WTC11 (cell line): ENCODE measurements at regions not wholly inside any gene's neighbourhood (a gene's known extent, or its start where the extent isn't known, plus 50 kb on each side); places are given as distances from the start of the nearest gene placed in this dataset.

Source experiments
- ATAC-seq: fragments of 200-7000 bp; cut with Tn5 transposase; 2 replicates; pipeline ENCODE4 v1.10.0; 2021; ENCODE audit warnings: mild to moderate bottlenecking, moderate library complexity
- CTCF ChIA-PET: fragments of 300-600 bp; sonication (Branson Sonifier 250); formaldehyde crosslinking; loops from one replicate; lab custom pipeline; 2021; ENCODE audit warnings: antibody characterized with exemption; lab: Charles Lee
- POLR2A ChIA-PET: fragments of 350-600 bp; sonication (Branson Sonifier 250); formaldehyde crosslinking; loops from one replicate; lab custom pipeline; 2021; ENCODE audit warnings: antibody characterized with exemption; lab: Charles Lee
- DNase-seq: peaks from one replicate; pipeline ENCODE4 v3.0.0; 2021; ENCODE audit warnings: low spot score
- H3K27ac Mint-ChIP-seq: 2 replicates; pipeline ENCODE4 v1.8.0; 2021; ENCODE audit warnings: mixed read lengths
- H3K27me3 Mint-ChIP-seq: 2 replicates; pipeline ENCODE4 v1.8.0; 2021; ENCODE audit warnings: low read depth, mild to moderate bottlenecking, moderate library complexity, mixed read lengths
- H3K36me3 Mint-ChIP-seq: 2 replicates; pipeline ENCODE4 v1.8.0; 2021; ENCODE audit warnings: mixed read lengths
- H3K4me1 Mint-ChIP-seq: 2 replicates; pipeline ENCODE4 v1.8.0; 2022; ENCODE audit warnings: mixed read lengths
- H3K4me3 Mint-ChIP-seq: 2 replicates; pipeline ENCODE4 v1.8.0; 2021; ENCODE audit warnings: mild to moderate bottlenecking, moderate library complexity, mixed read lengths
- H3K9me3 Mint-ChIP-seq: 2 replicates; pipeline ENCODE4 v1.8.0; 2021; ENCODE audit warnings: mixed read lengths
- ATF6 ChIP-seq: sonication (generic); formaldehyde crosslinking; IDR thresholded peaks from 2 replicates; pipeline ENCODE4 v1.8.1; 2023; ENCODE audit warnings: mild to moderate bottlenecking, missing genetic modification reagents
- CREB1 ChIP-seq: sonication (generic); formaldehyde crosslinking; IDR thresholded peaks from 2 replicates; pipeline ENCODE4 v1.8.0; 2023; ENCODE audit warnings: mild to moderate bottlenecking, missing genetic modification reagents
- CTCF ChIP-seq: fragments of 200-600 bp; IDR thresholded peaks from 2 replicates; pipeline ENCODE4 v1.8.0; 2022; ENCODE audit warnings: antibody characterized with exemption
- E2F1 ChIP-seq: sonication (generic); formaldehyde crosslinking; IDR thresholded peaks from 2 replicates; pipeline ENCODE4 v1.8.0; 2022; ENCODE audit warnings: mild to moderate bottlenecking, missing genetic modification reagents
- FOXP4 ChIP-seq: sonication (generic); formaldehyde crosslinking; IDR thresholded peaks from 2 replicates; pipeline ENCODE4 v1.8.0; 2022; ENCODE audit warnings: mild to moderate bottlenecking, missing genetic modification reagents
- PRRX2 ChIP-seq: fragments of 250-450 bp; sonication (Bioruptor Pico); IDR thresholded peaks from 2 replicates; pipeline ENCODE4 v1.8.0; 2021; ENCODE audit warnings: mild to moderate bottlenecking
- RELA ChIP-seq: sonication (generic); formaldehyde crosslinking; IDR thresholded peaks from 2 replicates; pipeline ENCODE4 v1.8.1; 2022; ENCODE audit warnings: missing genetic modification reagents, mild to moderate bottlenecking, borderline replicate concordance
- SMAD3 ChIP-seq: sonication (generic); formaldehyde crosslinking; IDR thresholded peaks from 2 replicates; pipeline ENCODE4 v1.8.0; 2022; ENCODE audit warnings: missing genetic modification reagents, mild to moderate bottlenecking, borderline replicate concordance
- SMAD4 ChIP-seq: sonication (generic); formaldehyde crosslinking; IDR thresholded peaks from 2 replicates; pipeline ENCODE4 v1.8.0; 2022; ENCODE audit warnings: mild to moderate bottlenecking, missing genetic modification reagents
- SOX15 ChIP-seq: fragments of 250-450 bp; sonication (Bioruptor Pico); IDR thresholded peaks from 2 replicates; pipeline ENCODE4 v1.9.0; 2021; ENCODE audit warnings: mild to moderate bottlenecking
- TEAD1 ChIP-seq: sonication (generic); formaldehyde crosslinking; IDR thresholded peaks from 2 replicates; pipeline ENCODE4 v1.8.0; 2022; ENCODE audit warnings: mild to moderate bottlenecking, missing genetic modification reagents
- TEAD4 ChIP-seq: sonication (generic); formaldehyde crosslinking; IDR thresholded peaks from 2 replicates; pipeline ENCODE4 v1.8.0; 2022; ENCODE audit warnings: mild to moderate bottlenecking, missing genetic modification reagents
- ZBTB21 ChIP-seq: sonication (generic); formaldehyde crosslinking; IDR thresholded peaks from 2 replicates; pipeline ENCODE4 v1.8.1; 2023; ENCODE audit warnings: mild to moderate bottlenecking, missing genetic modification reagents, borderline replicate concordance
- ZBTB43 ChIP-seq: sonication (generic); formaldehyde crosslinking; IDR thresholded peaks from 2 replicates; pipeline ENCODE4 v1.8.1; 2023; ENCODE audit warnings: mild to moderate bottlenecking, missing genetic modification reagents
- ZNF138 ChIP-seq: sonication (generic); formaldehyde crosslinking; conservative IDR thresholded peaks from 2 replicates; pipeline ENCODE4 v1.8.1; 2022; ENCODE audit warnings: mild to moderate bottlenecking, moderate library complexity, missing genetic modification reagents
- ZNF232 ChIP-seq: sonication (generic); formaldehyde crosslinking; IDR thresholded peaks from 2 replicates; pipeline ENCODE4 v1.8.0; 2022; ENCODE audit warnings: mild to moderate bottlenecking, missing genetic modification reagents
- ZNF263 ChIP-seq: sonication (generic); formaldehyde crosslinking; IDR thresholded peaks from 2 replicates; pipeline ENCODE4 v1.8.1; 2022; ENCODE audit warnings: low read depth, mild to moderate bottlenecking, moderate library complexity, missing genetic modification reagents
- ZNF512 ChIP-seq: sonication (generic); formaldehyde crosslinking; IDR thresholded peaks from 2 replicates; pipeline ENCODE4 v1.8.1; 2022; ENCODE audit warnings: missing genetic modification reagents, borderline replicate concordance

- TF ChIP-seq E2F1 (no peak), TEAD4 (CRISPR knock-in tag) (no peak)
- TF ChIP-seq, all 79 proteins: peak for 0
- Mint-ChIP-seq H3K27ac (no peak overlapping the region), H3K27me3 (no peaks in the 10 kb centered on the region), H3K4me1 (no peaks in the 10 kb centered on the region; the same call in 1 of the 2 replicates), H3K9me3 (no peaks in the 10 kb centered on the region), H3K4me3 (no peak overlapping the region), H3K36me3 (no peaks in the 10 kb centered on the region)
- ChIA-PET CTCF (no interaction called here), POLR2A (no interaction called here)
- no peak for DNase-seq
- no peak for ATAC-seq
Observed at GRCh38 chr22:48748860-48749554, 1078.7 kb downstream of the BRD1 start.

- Mint-ChIP-seq H3K4me1 (no peaks in the 10 kb centered on the region; the same call in 1 of the 2 replicates), H3K27me3 (no peaks in the 10 kb centered on the region), H3K4me3 (no peak overlapping the region), H3K27ac (no peak overlapping the region), H3K9me3 (no peaks in the 10 kb centered on the region), H3K36me3 (no peaks in the 10 kb centered on the region)
- no peak for TF ChIP-seq ZBTB21 (CRISPR knock-in tag)
- no peak for TF ChIP-seq ZBTB43 (CRISPR knock-in tag)
- no peak for TF ChIP-seq RELA
- TF ChIP-seq TEAD1 (CRISPR knock-in tag): no peak
- TF ChIP-seq ZNF232: no peak
- TF ChIP-seq ATF6 (CRISPR knock-in tag): no peak
- no peak for TF ChIP-seq ZNF138 (CRISPR knock-in tag)
- no peak for TF ChIP-seq ZNF263
- ChIA-PET POLR2A (no interaction called here), CTCF (no interaction called here)
- ATAC-seq (no peak), DNase-seq (peak; percentile 6)
Observed at GRCh38 chr22:48748113-48748859, 1079.4 kb downstream of the BRD1 start.

GRCh38 chr22:48746789-48747425 is 1080.8 kb downstream of the BRD1 start:
- TF ChIP-seq PRRX2 (CRISPR knock-in tag) (no peak), SMAD4 (CRISPR knock-in tag) (no peak), SOX15 (CRISPR knock-in tag) (no peak), CREB1 (CRISPR knock-in tag) (no peak), SMAD3 (CRISPR knock-in tag) (no peak), ZNF512 (CRISPR knock-in tag) (no peak), CTCF (no peak), FOXP4 (no peak), ATF6 (CRISPR knock-in tag) (no peak)
- Mint-ChIP-seq H3K4me1 (no peaks in the 10 kb centered on the region), H3K4me3 (no peak overlapping the region), H3K27ac (no peak overlapping the region), H3K27me3 (no peaks in the 10 kb centered on the region), H3K36me3 (no peaks in the 10 kb centered on the region), H3K9me3 (no peaks in the 10 kb centered on the region)
- ATAC-seq (no peak), DNase-seq (no peak)
- ChIA-PET CTCF (no interaction called here), POLR2A (interaction anchor here (0.7 kb wide), 1 partner anchor 915 kb away, joined by 6 read pairs; no protein-coding TSS in a partner anchor)
